Astrocyte (in vitro differentiated cells and primary cell): ENCODE measurements at regions not wholly inside any gene's neighbourhood (a gene's known extent, or its start where the extent isn't known, plus 50 kb on each side); places are given as distances from the start of the nearest gene placed in this dataset.

Experiments
- EZH2 ChIP-seq: IDR thresholded peaks from 2 replicates; pipeline ENCODE4 v1.6.1; 2012; ENCODE audit warnings: mild to moderate bottlenecking, low read length, inconsistent platforms; ENCODE audit not compliant: insufficient read depth
- TF ChIP-seq, protein P1 (sequence below): IDR thresholded peaks from 2 replicates; pipeline ENCODE4 v1.5.1; 2011; ENCODE audit warnings: low read depth, mild to moderate bottlenecking, inconsistent platforms, low read length, moderate library complexity; ENCODE audit not compliant: insufficient read depth

DNA sequence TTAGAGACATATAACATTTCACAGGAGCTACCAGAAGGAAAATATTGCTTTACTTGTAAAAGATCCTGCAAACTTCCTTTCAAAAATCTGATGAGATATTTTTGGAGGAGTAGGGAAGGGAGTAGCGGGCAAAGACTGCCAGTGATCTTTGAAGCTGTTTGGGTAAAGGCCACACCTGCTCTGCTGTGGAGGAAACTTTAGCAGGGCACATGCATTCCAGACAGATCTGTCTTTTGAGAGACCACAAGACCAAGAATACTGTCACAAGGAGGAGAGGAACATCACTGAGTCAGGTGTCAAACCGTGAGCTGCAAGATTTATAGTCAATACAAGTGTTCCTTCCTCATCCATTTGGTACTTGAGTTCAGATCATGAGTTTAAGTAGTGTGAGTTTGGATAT, 654.4 kb downstream of the DNAJB9 start:
- TF ChIP-seq, protein P1, sequence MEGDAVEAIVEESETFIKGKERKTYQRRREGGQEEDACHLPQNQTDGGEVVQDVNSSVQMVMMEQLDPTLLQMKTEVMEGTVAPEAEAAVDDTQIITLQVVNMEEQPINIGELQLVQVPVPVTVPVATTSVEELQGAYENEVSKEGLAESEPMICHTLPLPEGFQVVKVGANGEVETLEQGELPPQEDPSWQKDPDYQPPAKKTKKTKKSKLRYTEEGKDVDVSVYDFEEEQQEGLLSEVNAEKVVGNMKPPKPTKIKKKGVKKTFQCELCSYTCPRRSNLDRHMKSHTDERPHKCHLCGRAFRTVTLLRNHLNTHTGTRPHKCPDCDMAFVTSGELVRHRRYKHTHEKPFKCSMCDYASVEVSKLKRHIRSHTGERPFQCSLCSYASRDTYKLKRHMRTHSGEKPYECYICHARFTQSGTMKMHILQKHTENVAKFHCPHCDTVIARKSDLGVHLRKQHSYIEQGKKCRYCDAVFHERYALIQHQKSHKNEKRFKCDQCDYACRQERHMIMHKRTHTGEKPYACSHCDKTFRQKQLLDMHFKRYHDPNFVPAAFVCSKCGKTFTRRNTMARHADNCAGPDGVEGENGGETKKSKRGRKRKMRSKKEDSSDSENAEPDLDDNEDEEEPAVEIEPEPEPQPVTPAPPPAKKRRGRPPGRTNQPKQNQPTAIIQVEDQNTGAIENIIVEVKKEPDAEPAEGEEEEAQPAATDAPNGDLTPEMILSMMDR, result no peak
- TF ChIP-seq EZH2, result no peak
